ENCODE measurements at regions not wholly inside any gene's neighbourhood (a gene's known extent, or its start where the extent isn't known, plus 50 kb on each side); places are given as distances from the start of the nearest gene placed in this dataset.

DNA sequence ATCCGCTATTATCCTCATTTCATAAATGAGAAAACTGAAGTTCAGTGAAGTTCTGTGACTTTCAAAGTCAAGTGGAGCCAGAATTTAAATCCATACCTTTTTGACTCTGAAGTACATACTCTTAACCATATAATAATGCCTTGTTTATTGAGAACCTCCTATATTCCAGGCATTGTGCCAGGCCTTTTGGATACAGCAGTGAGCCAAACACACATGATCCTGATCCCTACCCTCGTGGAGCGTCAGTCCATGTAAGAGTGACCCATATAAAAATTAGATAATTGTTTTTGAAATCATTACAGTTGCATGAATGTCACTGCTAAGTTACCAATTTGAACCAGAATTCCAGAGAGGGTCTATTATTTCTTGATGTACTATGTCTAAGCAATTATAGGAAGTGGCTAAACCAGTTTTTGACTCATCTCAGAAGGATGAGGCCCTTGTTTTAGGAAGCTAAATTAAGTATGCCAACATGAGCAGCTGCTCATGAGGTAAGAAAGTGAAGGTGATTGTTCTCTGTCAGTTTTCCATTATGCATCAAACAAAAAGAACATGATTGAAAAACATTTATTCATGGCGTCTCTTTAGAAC lies 289.5 kb downstream of the GLUD2 start:
- H3K4me3 ChIP-seq (ENCODE audit: low read depth in 1 of 2, low read length in 2 of 2): no peak overlapping the region
- H4K20me1 ChIP-seq (ENCODE audit: insufficient read depth, low read length): no peaks in the 10 kb centered on the region
- no peak for TF ChIP-seq EZH2 (IDR thresholded peaks at IDR 0.05; ENCODE audit: borderline replicate concordance, low read depth, low read length, severe bottlenecking)
- TF ChIP-seq, protein P1, sequence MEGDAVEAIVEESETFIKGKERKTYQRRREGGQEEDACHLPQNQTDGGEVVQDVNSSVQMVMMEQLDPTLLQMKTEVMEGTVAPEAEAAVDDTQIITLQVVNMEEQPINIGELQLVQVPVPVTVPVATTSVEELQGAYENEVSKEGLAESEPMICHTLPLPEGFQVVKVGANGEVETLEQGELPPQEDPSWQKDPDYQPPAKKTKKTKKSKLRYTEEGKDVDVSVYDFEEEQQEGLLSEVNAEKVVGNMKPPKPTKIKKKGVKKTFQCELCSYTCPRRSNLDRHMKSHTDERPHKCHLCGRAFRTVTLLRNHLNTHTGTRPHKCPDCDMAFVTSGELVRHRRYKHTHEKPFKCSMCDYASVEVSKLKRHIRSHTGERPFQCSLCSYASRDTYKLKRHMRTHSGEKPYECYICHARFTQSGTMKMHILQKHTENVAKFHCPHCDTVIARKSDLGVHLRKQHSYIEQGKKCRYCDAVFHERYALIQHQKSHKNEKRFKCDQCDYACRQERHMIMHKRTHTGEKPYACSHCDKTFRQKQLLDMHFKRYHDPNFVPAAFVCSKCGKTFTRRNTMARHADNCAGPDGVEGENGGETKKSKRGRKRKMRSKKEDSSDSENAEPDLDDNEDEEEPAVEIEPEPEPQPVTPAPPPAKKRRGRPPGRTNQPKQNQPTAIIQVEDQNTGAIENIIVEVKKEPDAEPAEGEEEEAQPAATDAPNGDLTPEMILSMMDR (IDR thresholded peaks at IDR 0.05; ENCODE audit: borderline replicate concordance, extremely low read depth, low read length, poor library complexity, severe bottlenecking): no peak
- no peak overlapping the region for H2AFZ ChIP-seq (ENCODE audit: low read depth, low read length)
- no peaks in the 10 kb centered on the region for H3K9me3 ChIP-seq (ENCODE audit: insufficient read depth, low read length, severe bottlenecking)
- no peak overlapping the region for H3K4me2 ChIP-seq (ENCODE audit: insufficient read depth, low read length)
- H3K36me3 ChIP-seq (ENCODE audit: insufficient read depth, low read length): no peaks in the 10 kb centered on the region
- no peaks in the 10 kb centered on the region for H3K79me2 ChIP-seq (ENCODE audit: insufficient read depth, low read length)
- H3K27me3 ChIP-seq (ENCODE audit: insufficient read depth, low read length, poor library complexity): no peaks in the 10 kb centered on the region
- no peak overlapping the region for H3K9ac ChIP-seq (ENCODE audit: low read depth, low read length)
- H3K4me1 ChIP-seq (ENCODE audit: insufficient read depth, low read length): no peaks in the 10 kb centered on the region
- no peak overlapping the region for H3K27ac ChIP-seq (ENCODE audit: low read length)
- ATAC-seq (ENCODE audit: insufficient read depth, low read depth) (no peak), DNase-seq (no peak)

DNA sequence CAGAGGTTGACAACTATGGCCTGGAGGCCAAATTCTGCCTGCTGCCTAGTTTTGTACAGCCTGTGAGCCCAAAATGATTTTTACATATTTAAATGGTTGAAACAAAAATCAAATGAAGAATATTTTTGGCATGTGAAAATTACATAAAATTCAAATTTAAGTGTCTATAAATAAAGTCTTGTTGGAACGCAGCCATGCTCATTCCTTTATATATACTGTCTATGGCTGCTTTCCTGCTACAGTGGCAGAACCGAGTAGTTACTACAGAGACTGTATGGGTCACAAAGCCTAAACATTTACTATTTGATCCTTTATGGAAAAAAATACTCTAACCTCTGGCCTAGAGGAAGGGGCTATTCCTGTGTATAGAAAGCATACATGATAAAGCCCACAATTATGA lies 290.4 kb downstream of the GLUD2 start:
- Histone ChIP-seq H3K4me2 (ENCODE audit: insufficient read depth, low read length) (no peak overlapping the region), H3K9me3 (ENCODE audit: insufficient read depth, low read length, severe bottlenecking) (no peaks in the 10 kb centered on the region), H3K27me3 (ENCODE audit: insufficient read depth, low read length, poor library complexity) (no peaks in the 10 kb centered on the region), H3K4me1 (ENCODE audit: insufficient read depth, low read length) (no peaks in the 10 kb centered on the region), H4K20me1 (ENCODE audit: insufficient read depth, low read length) (no peaks in the 10 kb centered on the region), H2AFZ (ENCODE audit: low read depth, low read length) (no peak overlapping the region), H3K79me2 (ENCODE audit: insufficient read depth, low read length) (no peaks in the 10 kb centered on the region), H3K36me3 (ENCODE audit: insufficient read depth, low read length) (no peaks in the 10 kb centered on the region), H3K4me3 (ENCODE audit: low read depth in 1 of 2, low read length in 2 of 2) (no peak overlapping the region), H3K9ac (ENCODE audit: low read depth, low read length) (no peak overlapping the region), H3K27ac (ENCODE audit: low read length) (no peak overlapping the region)
- no peak for DNase-seq
- TF ChIP-seq, protein P1 (IDR thresholded peaks at IDR 0.05; ENCODE audit: borderline replicate concordance, extremely low read depth, low read length, poor library complexity, severe bottlenecking): no peak
- no peak for ATAC-seq (ENCODE audit: insufficient read depth, low read depth)

DNA sequence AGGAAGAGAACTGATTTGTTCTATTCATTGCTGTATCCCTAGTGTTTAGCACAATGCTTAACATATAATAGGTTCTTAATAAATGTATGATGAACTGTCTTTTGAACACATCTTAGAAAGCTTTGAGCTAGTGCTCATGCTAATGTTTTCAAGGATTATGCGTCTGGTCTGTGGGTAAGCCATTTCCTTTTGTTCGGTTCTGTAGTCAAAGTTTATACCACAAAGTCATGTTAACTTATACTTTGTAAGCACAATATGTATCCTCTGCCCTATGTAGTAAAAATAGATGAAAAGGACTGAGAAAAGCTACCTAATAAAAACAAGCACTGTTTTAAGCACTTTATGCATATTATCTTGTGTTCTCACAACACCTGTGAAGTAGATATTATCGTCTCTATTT lies 301.9 kb downstream of the GLUD2 start:
- H3K4me3 ChIP-seq (ENCODE audit: low read depth in 1 of 2, low read length in 2 of 2): no peak overlapping the region
- peak; percentile 31 for DNase-seq
- H3K36me3 ChIP-seq (ENCODE audit: insufficient read depth, low read length): no peaks in the 10 kb centered on the region
- H3K79me2 ChIP-seq (ENCODE audit: insufficient read depth, low read length): no peaks in the 10 kb centered on the region
- TF ChIP-seq, protein P1 (IDR thresholded peaks at IDR 0.05; ENCODE audit: borderline replicate concordance, extremely low read depth, low read length, poor library complexity, severe bottlenecking): no peak
- no peak for TF ChIP-seq EZH2 (IDR thresholded peaks at IDR 0.05; ENCODE audit: borderline replicate concordance, low read depth, low read length, severe bottlenecking)
- no peaks in the 10 kb centered on the region for H3K9me3 ChIP-seq (ENCODE audit: insufficient read depth, low read length, severe bottlenecking)
- peak overlapping the region; percentile 9; the same call in 1 of the 2 replicates for H3K9ac ChIP-seq (ENCODE audit: low read depth, low read length)
- H3K27me3 ChIP-seq (ENCODE audit: insufficient read depth, low read length, poor library complexity): no peaks in the 10 kb centered on the region
- peaks cover 26% of the 10 kb centered on the region for H3K4me1 ChIP-seq (ENCODE audit: insufficient read depth, low read length)
- peak overlapping the region; percentile 61 for H3K27ac ChIP-seq (ENCODE audit: low read length)
- H2AFZ ChIP-seq (ENCODE audit: low read depth, low read length): no peak overlapping the region
- peak; percentile 100 for ATAC-seq (ENCODE audit: insufficient read depth, low read depth)
- peak overlapping the region; percentile 35 for H3K4me2 ChIP-seq (ENCODE audit: insufficient read depth, low read length)
- no peaks in the 10 kb centered on the region for H4K20me1 ChIP-seq (ENCODE audit: insufficient read depth, low read length)

All from DND-41 (cell line).